ENCODE measurements at regions not wholly inside any gene's neighbourhood (a gene's known extent, or its start where the extent isn't known, plus 50 kb on each side); places are given as distances from the start of the nearest gene placed in this dataset.
"Not testable (repeated sequence)": the region's sequence is repeated elsewhere in the genome, so short reads cannot be mapped to it uniquely, and the experiment has no call there.

GRCh38 chr6:105867277-105867676 lies 218.9 kb upstream of the PRDM1 start:
- Mint-ChIP-seq H3K9me3 (peaks cover 8% of the 10 kb centered on the region), H3K27ac (no peak overlapping the region), H3K4me1 (peaks cover 3% of the 10 kb centered on the region), H3K36me3 (no peaks in the 10 kb centered on the region), H3K4me3 (no peak overlapping the region), H3K27me3 (ENCODE audit: low read depth) (peaks cover 35% of the 10 kb centered on the region)
- DNase-seq (ENCODE audit: low spot score in 2 of 2, unreplicated experiment in 2 of 2) = no peak
- no peak for TF ChIP-seq CTCF (IDR thresholded peaks at IDR 0.05; ENCODE audit: unreplicated experiment)

- peaks cover 32% of the 10 kb centered on the region for H3K27me3 Mint-ChIP-seq (ENCODE audit: low read depth)
- peaks cover 12% of the 10 kb centered on the region for H3K9me3 Mint-ChIP-seq
- no peak for TF ChIP-seq CTCF (IDR thresholded peaks at IDR 0.05; ENCODE audit: unreplicated experiment)
- no peak overlapping the region for H3K27ac Mint-ChIP-seq
- H3K4me1 Mint-ChIP-seq = no peaks in the 10 kb centered on the region
- H3K4me3 Mint-ChIP-seq = no peak overlapping the region
- no peaks in the 10 kb centered on the region for H3K36me3 Mint-ChIP-seq
- DNase-seq (ENCODE audit: low spot score in 2 of 2, unreplicated experiment in 2 of 2) = no peak
Observed at GRCh38 chr6:105862936-105863607, 223.1 kb upstream of the PRDM1 start.

GRCh38 chr6:105860927-105861326 lies 225.2 kb upstream of the PRDM1 start:
- H3K36me3 Mint-ChIP-seq; H3K4me3 Mint-ChIP-seq; DNase-seq (ENCODE audit: low spot score in 2 of 2, unreplicated experiment in 2 of 2); H3K27ac Mint-ChIP-seq; H3K4me1 Mint-ChIP-seq; H3K9me3 Mint-ChIP-seq: not testable (repeated sequence)
- peaks cover 19% of the 10 kb centered on the region for H3K27me3 Mint-ChIP-seq (ENCODE audit: low read depth)

GRCh38 chr6:105859457-105859856 lies 226.7 kb upstream of the PRDM1 start:
- Mint-ChIP-seq H3K36me3 (no peaks in the 10 kb centered on the region), H3K9me3 (peaks cover 7% of the 10 kb centered on the region), H3K4me3 (no peak overlapping the region), H3K27ac (no peak overlapping the region), H3K27me3 (ENCODE audit: low read depth) (peaks cover 12% of the 10 kb centered on the region), H3K4me1 (no peaks in the 10 kb centered on the region)
- DNase-seq (ENCODE audit: low spot score in 2 of 2, unreplicated experiment in 2 of 2) = no peak
- no peak for TF ChIP-seq CTCF (IDR thresholded peaks at IDR 0.05; ENCODE audit: unreplicated experiment)

GRCh38 chr6:105858639-105859038 lies 227.5 kb upstream of the PRDM1 start:
- not testable (repeated sequence) for H3K9me3 Mint-ChIP-seq; H3K4me1 Mint-ChIP-seq; H3K27ac Mint-ChIP-seq; H3K36me3 Mint-ChIP-seq; H3K27me3 Mint-ChIP-seq (ENCODE audit: low read depth); DNase-seq (ENCODE audit: low spot score in 2 of 2, unreplicated experiment in 2 of 2); H3K4me3 Mint-ChIP-seq

GRCh38 chr6:105855433-105855832 lies 230.7 kb upstream of the PRDM1 start:
- H3K9me3 Mint-ChIP-seq = no peaks in the 10 kb centered on the region
- H3K36me3 Mint-ChIP-seq = no peaks in the 10 kb centered on the region
- H3K27me3 Mint-ChIP-seq (ENCODE audit: low read depth) = no peaks in the 10 kb centered on the region
- no peak for TF ChIP-seq CTCF (IDR thresholded peaks at IDR 0.05; ENCODE audit: unreplicated experiment)
- peaks cover 9% of the 10 kb centered on the region for H3K4me1 Mint-ChIP-seq
- H3K4me3 Mint-ChIP-seq = no peak overlapping the region
- DNase-seq (ENCODE audit: low spot score in 2 of 2, unreplicated experiment in 2 of 2) = no peak
- H3K27ac Mint-ChIP-seq = no peak overlapping the region

- not testable (repeated sequence) for DNase-seq (ENCODE audit: low spot score in 2 of 2, unreplicated experiment in 2 of 2); H3K9me3 Mint-ChIP-seq; H3K27me3 Mint-ChIP-seq (ENCODE audit: low read depth); H3K36me3 Mint-ChIP-seq; H3K27ac Mint-ChIP-seq; H3K4me3 Mint-ChIP-seq
- peaks cover 13% of the 10 kb centered on the region for H3K4me1 Mint-ChIP-seq
Observed at GRCh38 chr6:105853979-105854378, 232.2 kb upstream of the PRDM1 start.
